ENCODE measurements at regions not wholly inside any gene's neighbourhood (a gene's known extent, or its start where the extent isn't known, plus 50 kb on each side); places are given as distances from the start of the nearest gene placed in this dataset.

DNA sequence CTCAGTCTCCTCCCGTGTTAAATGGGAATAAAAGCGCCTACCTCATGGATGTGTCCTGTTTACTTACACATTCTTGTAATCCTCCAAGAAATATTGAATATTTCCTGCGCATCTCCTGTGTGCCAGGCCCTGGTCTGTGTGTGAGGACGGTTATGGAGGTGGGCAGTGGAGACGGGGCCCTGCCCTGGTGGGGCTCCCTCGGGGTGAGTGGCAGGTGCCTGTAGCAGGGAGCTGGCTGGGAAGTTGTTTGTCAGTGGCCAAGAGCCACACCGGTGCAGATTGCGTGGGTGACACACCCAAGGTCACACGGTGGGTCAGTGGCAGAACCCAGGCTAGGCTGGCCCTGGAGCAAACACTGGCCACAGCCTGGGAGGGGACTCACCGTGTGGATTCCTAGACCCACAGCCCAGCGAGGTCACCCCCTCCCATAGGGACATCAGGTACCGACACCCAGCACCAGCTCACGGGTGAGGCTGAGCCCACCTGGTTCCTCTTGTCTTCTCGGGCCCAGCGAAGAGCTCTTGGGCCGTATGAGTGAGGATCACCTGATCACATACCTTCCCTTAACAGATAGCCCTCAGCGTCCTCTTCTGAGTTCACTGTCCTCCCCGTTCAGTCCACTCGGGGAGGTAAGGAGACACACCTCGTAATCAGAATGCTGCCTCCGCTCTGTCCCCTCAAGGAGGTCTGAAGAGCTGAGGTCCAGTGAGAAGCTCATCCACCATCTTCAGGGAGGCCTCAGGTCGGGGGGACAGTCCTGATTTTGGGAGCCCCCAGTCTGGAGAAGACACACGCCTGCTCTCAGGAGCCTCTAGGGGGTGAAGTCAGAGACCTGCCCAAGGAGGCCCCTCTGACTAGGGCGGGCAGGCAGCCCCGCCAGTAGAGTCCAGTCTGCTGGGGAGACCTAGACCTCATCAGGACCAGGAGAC is 349.6 kb downstream of the MATN1 start:
- TF ChIP-seq POLR2A (IDR thresholded peaks at IDR 0.05; ENCODE audit: low read depth, low read length) (no peak), TAF1 (IDR thresholded peaks at IDR 0.05; ENCODE audit: low read depth, low read length) (no peak), POLR2AphosphoS5 (IDR thresholded peaks at IDR 0.05; ENCODE audit: low read depth, low read length) (no peak), PAX5 (IDR thresholded peaks at IDR 0.05; ENCODE audit: insufficient read depth, low read length, severe bottlenecking) (no peak), SPI1 (IDR thresholded peaks at IDR 0.05; ENCODE audit: low read depth, low read length) (no peak), POU2F2 (IDR thresholded peaks at IDR 0.05; ENCODE audit: low read depth, low read length) (no peak)
